HG03196 (cell line): ENCODE measurements at regions not wholly inside any gene's neighbourhood (a gene's known extent, or its start where the extent isn't known, plus 50 kb on each side); places are given as distances from the start of the nearest gene placed in this dataset.
"Not testable (repeated sequence)": the region's sequence is repeated elsewhere in the genome, so short reads cannot be mapped to it uniquely, and the experiment has no call there.

Source experiments
- ATAC-seq: cut with Tn5 transposase; IDR thresholded peaks from one replicate; pipeline ENCODE4 v1.9.1; 2021; ENCODE audit not compliant: unreplicated experiment

GRCh38 chr14:37888234-37888633 lies 292.8 kb downstream of the TTC6 start:
- ATAC-seq, result no peak

GRCh38 chr14:37889087-37889486 lies 293.7 kb downstream of the TTC6 start:
- no peak for ATAC-seq

DNA sequence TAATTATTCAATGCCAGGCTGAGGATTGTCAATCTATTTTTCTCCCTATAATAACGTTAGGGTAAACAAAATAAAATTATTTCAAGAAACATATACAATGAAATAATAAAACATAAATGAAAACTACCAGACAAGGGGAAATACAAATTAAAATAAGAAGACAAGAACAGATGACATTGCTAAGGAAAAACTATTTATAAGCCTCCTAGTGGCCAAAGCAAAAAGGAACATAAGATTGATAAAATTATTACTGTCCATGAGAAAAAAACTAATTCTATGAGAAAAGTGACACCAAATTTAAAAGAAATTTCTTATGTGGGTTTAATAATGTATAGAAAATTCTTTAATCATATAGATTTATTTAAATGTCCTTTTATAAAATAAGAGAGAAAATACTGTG lies 294.7 kb downstream of the TTC6 start:
- ATAC-seq, result no peak

GRCh38 chr14:37891500-37891899 lies 296.1 kb downstream of the TTC6 start:
- not testable (repeated sequence) for ATAC-seq

DNA sequence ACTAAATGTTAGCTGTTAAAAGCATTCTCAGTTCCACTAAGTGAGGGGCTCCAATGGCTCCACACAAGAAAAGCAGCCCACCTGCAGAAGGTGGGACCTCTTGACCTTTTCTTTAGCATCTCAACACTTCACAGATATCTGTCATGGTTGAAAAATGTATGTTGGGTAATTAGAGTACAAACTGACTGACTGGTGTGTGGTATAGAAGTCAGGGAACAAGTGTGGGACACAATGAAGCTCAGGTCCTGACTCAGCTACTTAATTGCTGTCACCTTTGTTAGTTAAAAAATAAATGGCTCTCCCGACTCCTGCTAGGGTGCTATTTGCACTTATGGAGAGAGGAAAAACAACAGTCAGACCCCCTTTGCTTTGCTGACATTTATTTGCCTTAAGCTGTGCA lies 299.0 kb downstream of the TTC6 start:
- ATAC-seq, result no peak

DNA sequence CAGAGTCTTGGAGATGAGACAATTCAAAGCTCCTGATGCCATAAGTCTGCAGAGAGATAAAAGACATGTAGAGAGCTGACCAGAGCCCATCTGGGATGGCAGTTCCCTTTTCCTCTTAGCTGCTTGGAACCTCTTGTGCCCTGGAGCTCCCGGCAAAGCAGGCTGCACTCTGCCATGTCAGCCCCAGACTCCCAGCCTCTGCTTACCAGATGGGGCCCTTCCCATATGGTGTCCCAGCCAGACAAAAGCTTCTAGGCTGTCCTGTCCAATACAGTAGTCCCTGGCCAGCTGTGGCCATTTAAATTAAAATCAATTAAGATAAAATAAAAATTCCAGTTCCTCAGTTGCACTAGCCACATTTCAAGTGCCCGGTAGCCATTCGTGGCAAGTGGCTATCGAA lies 303.9 kb downstream of the TTC6 start:
- no peak for ATAC-seq

DNA sequence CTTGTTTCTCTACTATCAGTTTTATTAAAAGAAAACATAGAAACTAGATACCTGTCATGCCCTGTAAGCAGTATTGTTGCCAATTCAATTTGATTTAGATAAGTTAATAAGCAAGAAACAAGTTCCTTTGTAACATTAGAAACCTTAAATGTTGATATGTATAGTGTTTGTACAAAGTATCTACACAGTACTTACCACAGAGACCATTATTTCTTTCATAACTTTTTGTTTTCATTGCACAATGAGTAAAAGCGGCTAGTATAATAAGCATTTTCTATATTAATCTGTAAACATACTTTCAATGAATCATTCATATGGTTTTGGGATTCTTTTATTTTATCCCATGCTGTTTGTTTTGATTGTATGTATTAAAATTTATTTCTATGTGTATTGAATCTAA lies 305.1 kb downstream of the TTC6 start:
- ATAC-seq, result no peak

GRCh38 chr14:37901978-37902377 lies 305.7 kb upstream of the SSTR1 start:
- ATAC-seq, result no peak

DNA sequence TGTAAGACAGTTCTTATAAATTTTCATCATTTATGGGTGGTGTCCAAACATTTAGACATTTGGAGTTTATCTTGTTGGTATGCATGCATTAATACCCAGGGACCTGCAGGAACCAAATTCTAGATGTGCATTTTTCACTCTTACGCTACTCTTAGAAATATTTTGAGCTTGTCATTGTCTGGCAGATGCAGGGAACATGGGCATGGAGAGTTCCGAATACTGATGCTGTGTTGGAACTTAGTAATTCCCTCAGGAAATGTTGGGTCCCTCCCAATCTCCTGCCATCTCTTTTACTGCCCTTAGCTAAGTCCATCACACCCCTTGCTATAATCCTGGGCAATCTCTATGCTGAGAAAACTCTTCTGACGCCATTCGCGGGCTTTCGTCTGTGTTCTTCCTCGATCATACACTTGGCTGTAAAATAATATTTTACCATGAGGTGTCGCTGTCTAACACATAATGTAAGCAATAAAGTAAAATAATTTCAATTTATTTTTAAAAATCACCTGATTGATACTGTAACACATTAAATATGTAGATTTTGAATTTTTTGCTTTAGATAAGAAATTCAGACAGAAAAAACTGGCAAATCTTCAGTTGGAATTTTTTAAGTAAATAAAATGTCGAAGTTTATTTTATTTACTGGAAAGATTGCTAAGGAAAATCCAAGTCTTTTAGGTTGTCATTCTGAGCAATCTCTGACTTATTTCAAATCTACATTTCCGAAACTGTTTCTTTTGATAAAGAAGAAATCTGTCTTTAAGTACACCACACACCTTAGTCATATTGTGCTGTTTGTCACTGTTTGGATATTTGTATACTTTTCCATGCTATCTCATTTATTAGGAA lies 304.1 kb upstream of the SSTR1 start:
- ATAC-seq, result no peak

DNA sequence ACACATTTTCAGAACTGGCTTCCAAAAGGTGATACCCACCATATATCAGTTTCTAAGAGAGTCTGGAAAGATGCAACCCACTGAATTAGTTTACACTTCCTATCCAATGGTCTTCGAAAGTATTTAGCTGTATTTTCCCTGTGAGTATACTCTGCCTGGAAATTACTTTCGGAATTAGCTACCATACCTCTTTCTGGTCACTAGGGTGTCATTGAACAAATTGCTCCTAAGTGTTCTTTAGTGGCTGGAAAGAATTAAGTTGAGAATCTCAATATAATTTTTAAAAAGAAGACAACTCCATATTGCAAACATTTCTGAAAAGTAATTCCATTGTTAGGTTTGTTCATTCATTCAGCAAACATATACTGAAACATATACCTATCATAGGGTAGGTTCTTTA lies 283.1 kb upstream of the SSTR1 start:
- no peak for ATAC-seq

DNA sequence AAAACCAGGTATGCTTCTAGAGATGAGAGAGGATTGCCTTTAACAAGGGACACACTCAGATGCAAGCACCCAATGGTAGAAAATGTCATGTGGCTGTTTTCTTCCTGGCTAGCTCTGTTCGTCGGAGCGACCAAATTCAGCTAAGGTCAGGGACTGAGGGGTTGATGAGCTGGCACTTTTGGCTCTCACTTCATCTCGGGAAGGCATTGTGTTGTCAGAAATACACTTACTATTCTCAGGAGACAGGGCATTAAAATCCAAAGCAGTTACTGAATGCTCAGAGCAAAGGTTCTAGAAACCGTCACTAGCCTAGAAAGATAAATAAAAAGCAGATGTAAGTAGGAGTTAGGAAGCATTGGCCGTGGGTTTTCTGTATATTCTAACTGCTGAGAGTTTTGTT lies 275.7 kb upstream of the SSTR1 start:
- ATAC-seq, result no peak

GRCh38 chr14:37932481-37932880 lies 275.2 kb upstream of the SSTR1 start:
- no peak for ATAC-seq

- ATAC-seq, result no peak
Observed at GRCh38 chr14:37936971-37937370, 270.7 kb upstream of the SSTR1 start.

- no peak for ATAC-seq
Observed at GRCh38 chr14:37939442-37940028, 268.2 kb upstream of the SSTR1 start.

DNA sequence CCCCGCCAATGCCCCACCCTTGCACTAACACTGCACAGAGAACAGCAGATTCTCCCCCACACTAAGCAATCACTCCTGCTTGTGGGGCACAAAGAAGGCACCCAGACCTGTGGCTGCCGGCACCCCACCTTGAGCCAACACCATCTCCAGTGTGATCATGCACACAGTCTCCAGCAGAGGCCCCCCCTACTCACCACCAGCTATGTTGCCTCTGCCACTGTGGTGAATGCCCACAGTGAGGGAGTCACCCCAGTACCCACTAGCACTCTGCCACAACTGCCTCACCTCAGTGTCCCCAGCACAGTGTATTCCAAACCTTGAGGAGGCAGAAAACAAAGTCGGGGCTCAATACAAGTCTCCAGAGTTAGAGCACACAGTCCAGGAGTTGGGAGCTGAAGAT lies 261.7 kb upstream of the SSTR1 start:
- no peak for ATAC-seq

DNA sequence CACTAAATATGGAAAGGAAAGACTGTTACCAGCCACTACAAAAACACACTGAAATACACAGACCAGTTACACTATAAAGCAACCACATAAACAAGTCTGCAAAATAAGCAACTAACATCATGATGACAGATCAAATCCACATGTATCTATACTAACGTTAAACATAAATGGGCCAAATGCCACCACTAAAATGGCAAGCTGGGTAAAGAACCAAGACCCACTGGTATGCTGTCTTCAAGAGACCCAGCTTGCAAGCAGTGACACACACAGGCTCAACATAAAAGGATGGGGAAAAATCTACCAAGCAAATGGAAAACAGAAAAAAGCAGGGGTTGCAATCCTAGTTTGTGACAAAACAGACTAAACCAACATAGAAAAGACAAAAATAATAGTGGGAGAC lies 260.9 kb upstream of the SSTR1 start:
- ATAC-seq, result no peak

DNA sequence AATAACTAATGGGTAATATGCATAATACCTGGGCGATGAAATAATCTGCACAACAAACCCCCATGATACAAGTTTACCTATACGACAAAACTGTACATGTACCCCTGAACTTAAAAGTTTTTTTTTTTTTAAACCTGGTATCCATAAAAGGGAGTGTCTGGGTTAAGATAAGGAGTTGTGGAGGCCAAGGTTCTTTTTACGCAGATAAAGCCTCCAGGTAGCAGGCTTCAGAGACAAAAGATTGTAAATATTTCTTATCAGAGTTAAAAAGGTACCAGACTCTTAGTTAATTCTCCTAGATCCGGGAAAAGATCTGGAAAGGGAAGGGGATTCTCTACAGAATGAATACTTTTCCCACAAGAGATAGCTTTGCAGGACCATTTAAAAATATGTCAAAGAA lies 259.4 kb upstream of the SSTR1 start:
- ATAC-seq, result no peak

GRCh38 chr14:37968664-37969240 lies 239.0 kb upstream of the SSTR1 start:
- no peak for ATAC-seq

DNA sequence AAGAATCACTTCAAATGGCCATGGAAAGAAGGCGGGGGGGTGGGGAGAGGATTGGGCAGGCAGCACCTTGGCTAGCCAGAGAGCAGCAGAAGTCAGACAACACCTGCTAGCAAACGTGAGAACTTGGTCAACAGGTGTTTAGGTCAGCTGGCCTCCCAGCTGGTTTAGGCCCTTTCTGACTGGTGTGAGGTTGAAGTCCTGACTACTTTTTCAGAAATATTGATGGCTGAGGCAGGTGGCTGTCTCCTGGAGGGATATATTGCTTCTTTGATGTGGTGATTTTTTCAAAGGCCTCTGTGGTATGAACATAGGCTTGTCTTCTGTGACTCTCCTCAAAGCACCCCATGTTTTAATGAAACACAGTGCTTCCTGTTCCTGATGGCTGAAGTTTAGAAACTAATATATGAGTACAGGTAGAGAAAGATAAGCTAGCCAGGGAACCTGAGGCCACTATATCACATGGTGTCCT lies 238.2 kb upstream of the SSTR1 start:
- ATAC-seq, result no peak

- ATAC-seq, result no peak
Observed at GRCh38 chr14:37970696-37971095, 237.0 kb upstream of the SSTR1 start.

- no peak for ATAC-seq
Observed at GRCh38 chr14:37972941-37973887, 234.5 kb upstream of the SSTR1 start.
